ENCODE measurements at regions not wholly inside any gene's neighbourhood (a gene's known extent, or its start where the extent isn't known, plus 50 kb on each side); places are given as distances from the start of the nearest gene placed in this dataset.

DNA sequence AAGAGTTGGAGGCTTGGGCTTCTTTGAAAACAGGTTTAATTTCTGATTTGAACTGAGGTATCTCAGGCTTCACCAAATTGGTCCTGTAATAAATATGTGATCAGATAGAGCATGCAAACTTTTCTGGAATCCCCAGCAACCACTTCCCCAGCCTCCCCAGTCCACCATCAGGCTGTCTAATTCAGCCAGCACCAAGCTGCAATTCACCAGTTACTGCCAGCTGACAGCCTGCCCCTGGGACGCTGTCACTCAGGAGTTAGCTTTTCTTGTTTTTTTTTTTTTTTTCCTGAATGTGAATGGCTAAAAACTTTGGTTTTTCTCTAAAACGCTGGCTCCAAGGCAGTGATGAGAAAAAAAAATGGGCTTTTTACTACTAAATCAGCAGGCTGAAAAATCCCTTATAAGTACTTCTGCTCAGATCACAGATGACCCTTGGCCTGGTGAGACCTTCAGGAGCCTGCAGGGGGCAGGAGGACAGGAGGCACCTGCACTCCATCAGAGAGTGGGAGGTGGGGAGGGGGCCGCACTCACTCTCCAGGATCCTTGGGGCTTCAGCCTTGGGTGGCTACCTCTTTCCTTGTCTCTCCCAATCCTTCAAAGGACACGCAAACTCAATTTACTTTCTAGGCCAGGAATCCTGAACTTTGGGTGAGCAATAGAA, 349.4 kb downstream of the GATA3 start:
- TF ChIP-seq, protein P1, sequence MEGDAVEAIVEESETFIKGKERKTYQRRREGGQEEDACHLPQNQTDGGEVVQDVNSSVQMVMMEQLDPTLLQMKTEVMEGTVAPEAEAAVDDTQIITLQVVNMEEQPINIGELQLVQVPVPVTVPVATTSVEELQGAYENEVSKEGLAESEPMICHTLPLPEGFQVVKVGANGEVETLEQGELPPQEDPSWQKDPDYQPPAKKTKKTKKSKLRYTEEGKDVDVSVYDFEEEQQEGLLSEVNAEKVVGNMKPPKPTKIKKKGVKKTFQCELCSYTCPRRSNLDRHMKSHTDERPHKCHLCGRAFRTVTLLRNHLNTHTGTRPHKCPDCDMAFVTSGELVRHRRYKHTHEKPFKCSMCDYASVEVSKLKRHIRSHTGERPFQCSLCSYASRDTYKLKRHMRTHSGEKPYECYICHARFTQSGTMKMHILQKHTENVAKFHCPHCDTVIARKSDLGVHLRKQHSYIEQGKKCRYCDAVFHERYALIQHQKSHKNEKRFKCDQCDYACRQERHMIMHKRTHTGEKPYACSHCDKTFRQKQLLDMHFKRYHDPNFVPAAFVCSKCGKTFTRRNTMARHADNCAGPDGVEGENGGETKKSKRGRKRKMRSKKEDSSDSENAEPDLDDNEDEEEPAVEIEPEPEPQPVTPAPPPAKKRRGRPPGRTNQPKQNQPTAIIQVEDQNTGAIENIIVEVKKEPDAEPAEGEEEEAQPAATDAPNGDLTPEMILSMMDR (conservative IDR thresholded peaks at IDR 0.05) = peak; percentile 31; the same call in 1 of the 2 replicates
- no peak for TF ChIP-seq EZH2 (IDR thresholded peaks at IDR 0.05; ENCODE audit: low read depth)
